Neural cell (in vitro differentiated cells): ENCODE measurements at regions not wholly inside any gene's neighbourhood (a gene's known extent, or its start where the extent isn't known, plus 50 kb on each side); places are given as distances from the start of the nearest gene placed in this dataset.

Experiments
- H2AFZ ChIP-seq: fragments of 200-600, 300-800 bp; sonication (generic), shearing (Covaris generic); 2 replicates; pipeline ENCODE4 v1.6.0; 2014; ENCODE audit warnings: low read depth, mild to moderate bottlenecking, antibody characterized with exemption, low read length, moderate library complexity
- H3F3A ChIP-seq: fragments of 200-600 bp; shearing (Covaris generic); 2 replicates; pipeline ENCODE4 v1.6.1; 2016; ENCODE audit warnings: mild to moderate bottlenecking, moderate library complexity, mixed read lengths, antibody characterized with exemption, low read length; ENCODE audit not compliant: insufficient read depth, poor library complexity, severe bottlenecking
- H3K27ac ChIP-seq: fragments of 200-600, 300-800 bp; sonication (generic), shearing (Covaris generic); 2 replicates; pipeline ENCODE4 v1.5.1; 2014; ENCODE audit warnings: mild to moderate bottlenecking, low read length, moderate library complexity
- H3K27me3 ChIP-seq: fragments of 300-800, 200-600 bp; sonication (generic), shearing (Covaris generic); 2 replicates; pipeline ENCODE4 v1.6.0; 2014; ENCODE audit warnings: mild to moderate bottlenecking, low read depth, low read length, moderate library complexity; ENCODE audit not compliant: insufficient read depth
- H3K36me3 ChIP-seq: fragments of 300-800, 200-600 bp; sonication (generic), shearing (Covaris generic); 2 replicates; pipeline ENCODE4 v1.5.1; 2014; ENCODE audit warnings: mild to moderate bottlenecking, antibody characterized with exemption, low read length, moderate library complexity; ENCODE audit not compliant: insufficient read depth
- H3K4me2 ChIP-seq: fragments of 300-800, 200-600 bp; sonication (generic), shearing (Covaris generic); 2 replicates; pipeline ENCODE4 v1.6.0; 2014; ENCODE audit warnings: mild to moderate bottlenecking, low read length
- H3K4me3 ChIP-seq: fragments of 300-800, 200-600 bp; sonication (generic), shearing (Covaris generic); 2 replicates; pipeline ENCODE4 v1.5.1; 2014; ENCODE audit warnings: mild to moderate bottlenecking, low read length, moderate library complexity
- H3K79me2 ChIP-seq: fragments of 200-600 bp; shearing (Covaris generic); replicated peaks from 2 replicates; pipeline ENCODE4 v1.6.0; 2014; ENCODE audit warnings: mild to moderate bottlenecking, low read length, moderate library complexity; ENCODE audit not compliant: insufficient read depth
- H3K9ac ChIP-seq: fragments of 300-800, 200-600 bp; sonication (generic), shearing (Covaris generic); 2 replicates; pipeline ENCODE4 v1.6.1; 2016; ENCODE audit warnings: mild to moderate bottlenecking, low read length, mixed read lengths
- H3K9me2 ChIP-seq: fragments of 200-600 bp; shearing (Covaris generic); 2 replicates; pipeline ENCODE4 v1.6.1; 2016; ENCODE audit warnings: mild to moderate bottlenecking, low read length, mixed read lengths; ENCODE audit not compliant: insufficient read depth
- H3K9me3 ChIP-seq: fragments of 200-600, 300-800 bp; sonication (generic), shearing (Covaris generic); 2 replicates; pipeline ENCODE4 v1.6.1; 2016; ENCODE audit warnings: mild to moderate bottlenecking, mixed run types, low read length, moderate library complexity, mixed read lengths
- H4K20me1 ChIP-seq: fragments of 200-600 bp; shearing (Covaris generic); 2 replicates; pipeline ENCODE4 v1.6.1; 2016; ENCODE audit warnings: mild to moderate bottlenecking, mixed run types; ENCODE audit not compliant: insufficient read depth
- EP300 ChIP-seq: fragments of 450-650 bp; conservative IDR thresholded peaks from 2 replicates; pipeline ENCODE4 v1.6.1; 2014; ENCODE audit warnings: antibody characterized with exemption, mild to moderate bottlenecking, moderate library complexity; ENCODE audit not compliant: poor library complexity, severe bottlenecking
- EZH2 ChIP-seq: fragments of 200-600, 300-800 bp; shearing (Covaris generic), sonication (generic); IDR thresholded peaks from 2 replicates; pipeline ENCODE4 v1.6.1; 2014; ENCODE audit warnings: antibody characterized with exemption, low read length, borderline replicate concordance, mild to moderate bottlenecking; ENCODE audit not compliant: insufficient read depth, poor library complexity, severe bottlenecking
- MXI1 ChIP-seq: fragments of 450-650 bp; conservative IDR thresholded peaks from 2 replicates; pipeline ENCODE4 v1.6.1; 2014; ENCODE audit warnings: antibody characterized with exemption, mild to moderate bottlenecking; ENCODE audit not compliant: poor library complexity, severe bottlenecking
- POLR2AphosphoS5 ChIP-seq: IDR thresholded peaks from 2 replicates; pipeline ENCODE4 v1.6.1; 2012
- RAD21 ChIP-seq: fragments of 450-650 bp; conservative IDR thresholded peaks from 2 replicates; pipeline ENCODE4 v1.6.1; 2014; ENCODE audit warnings: antibody characterized with exemption, mild to moderate bottlenecking, moderate library complexity
- SMC3 ChIP-seq: fragments of 450-650 bp; conservative IDR thresholded peaks from 2 replicates; pipeline ENCODE4 v1.6.1; 2014; ENCODE audit warnings: antibody characterized with exemption, mild to moderate bottlenecking, moderate library complexity; ENCODE audit not compliant: poor library complexity
- TAF1 ChIP-seq: IDR thresholded peaks from 2 replicates; pipeline ENCODE4 v1.6.1; 2012; ENCODE audit warnings: low read depth
- TF ChIP-seq, protein P1 (sequence below): fragments of 450-650 bp; IDR thresholded peaks from 2 replicates; pipeline ENCODE4 v1.5.1; 2014; ENCODE audit warnings: antibody characterized with exemption, mild to moderate bottlenecking, moderate library complexity; ENCODE audit not compliant: poor library complexity, severe bottlenecking
- TF ChIP-seq, protein P2 (sequence below): IDR thresholded peaks from 2 replicates; pipeline ENCODE4 v1.6.1; 2012; ENCODE audit warnings: borderline replicate concordance

DNA sequence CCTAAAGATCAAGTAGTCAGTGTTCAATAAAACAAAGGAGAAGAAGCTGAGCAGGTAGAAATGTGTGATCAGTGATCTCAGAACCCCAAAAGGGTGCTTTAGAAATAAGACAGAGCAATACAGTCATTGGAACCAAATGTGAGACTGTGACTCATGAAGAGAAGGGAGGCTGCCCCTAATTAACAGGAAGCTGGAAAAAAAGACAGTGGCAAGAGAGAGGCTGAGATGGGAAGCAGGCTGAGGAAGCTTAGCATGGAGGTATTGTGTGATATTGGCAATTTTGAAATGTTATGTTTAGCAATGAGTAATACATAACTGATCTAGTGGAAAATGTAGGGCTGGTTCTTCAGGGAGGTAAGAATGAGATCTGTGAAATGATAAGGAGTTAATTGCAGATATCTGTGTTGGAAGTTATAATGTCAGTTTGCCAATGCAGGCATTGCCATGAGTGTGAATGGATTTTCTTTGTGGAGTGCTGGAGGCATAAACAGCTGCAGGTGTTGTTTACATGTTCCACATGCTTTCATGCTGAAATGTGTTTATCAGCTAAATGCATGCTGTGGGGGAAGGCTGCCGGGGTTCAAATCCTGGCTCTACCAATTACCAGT, 90.6 kb upstream of the CACNA1E start:
- Histone ChIP-seq H3K9me2 (no peaks in the 10 kb centered on the region), H3K4me2 (no peak overlapping the region), H3K27ac (no peak overlapping the region), H3K27me3 (no peaks in the 10 kb centered on the region), H3K9ac (no peak overlapping the region), H3K79me2 (no peaks in the 10 kb centered on the region), H3K36me3 (no peaks in the 10 kb centered on the region), H2AFZ (no peak overlapping the region), H3F3A (no peaks in the 10 kb centered on the region), H3K9me3 (no peaks in the 10 kb centered on the region), H3K4me3 (no peak overlapping the region), H4K20me1 (no peaks in the 10 kb centered on the region)
- TF ChIP-seq MXI1 (no peak), RAD21 (no peak), SMC3 (no peak), POLR2AphosphoS5 (no peak), EP300 (no peak), TAF1 (no peak), EZH2 (no peak)
- TF ChIP-seq, protein P1, sequence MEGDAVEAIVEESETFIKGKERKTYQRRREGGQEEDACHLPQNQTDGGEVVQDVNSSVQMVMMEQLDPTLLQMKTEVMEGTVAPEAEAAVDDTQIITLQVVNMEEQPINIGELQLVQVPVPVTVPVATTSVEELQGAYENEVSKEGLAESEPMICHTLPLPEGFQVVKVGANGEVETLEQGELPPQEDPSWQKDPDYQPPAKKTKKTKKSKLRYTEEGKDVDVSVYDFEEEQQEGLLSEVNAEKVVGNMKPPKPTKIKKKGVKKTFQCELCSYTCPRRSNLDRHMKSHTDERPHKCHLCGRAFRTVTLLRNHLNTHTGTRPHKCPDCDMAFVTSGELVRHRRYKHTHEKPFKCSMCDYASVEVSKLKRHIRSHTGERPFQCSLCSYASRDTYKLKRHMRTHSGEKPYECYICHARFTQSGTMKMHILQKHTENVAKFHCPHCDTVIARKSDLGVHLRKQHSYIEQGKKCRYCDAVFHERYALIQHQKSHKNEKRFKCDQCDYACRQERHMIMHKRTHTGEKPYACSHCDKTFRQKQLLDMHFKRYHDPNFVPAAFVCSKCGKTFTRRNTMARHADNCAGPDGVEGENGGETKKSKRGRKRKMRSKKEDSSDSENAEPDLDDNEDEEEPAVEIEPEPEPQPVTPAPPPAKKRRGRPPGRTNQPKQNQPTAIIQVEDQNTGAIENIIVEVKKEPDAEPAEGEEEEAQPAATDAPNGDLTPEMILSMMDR, result no peak
- TF ChIP-seq, protein P2, sequence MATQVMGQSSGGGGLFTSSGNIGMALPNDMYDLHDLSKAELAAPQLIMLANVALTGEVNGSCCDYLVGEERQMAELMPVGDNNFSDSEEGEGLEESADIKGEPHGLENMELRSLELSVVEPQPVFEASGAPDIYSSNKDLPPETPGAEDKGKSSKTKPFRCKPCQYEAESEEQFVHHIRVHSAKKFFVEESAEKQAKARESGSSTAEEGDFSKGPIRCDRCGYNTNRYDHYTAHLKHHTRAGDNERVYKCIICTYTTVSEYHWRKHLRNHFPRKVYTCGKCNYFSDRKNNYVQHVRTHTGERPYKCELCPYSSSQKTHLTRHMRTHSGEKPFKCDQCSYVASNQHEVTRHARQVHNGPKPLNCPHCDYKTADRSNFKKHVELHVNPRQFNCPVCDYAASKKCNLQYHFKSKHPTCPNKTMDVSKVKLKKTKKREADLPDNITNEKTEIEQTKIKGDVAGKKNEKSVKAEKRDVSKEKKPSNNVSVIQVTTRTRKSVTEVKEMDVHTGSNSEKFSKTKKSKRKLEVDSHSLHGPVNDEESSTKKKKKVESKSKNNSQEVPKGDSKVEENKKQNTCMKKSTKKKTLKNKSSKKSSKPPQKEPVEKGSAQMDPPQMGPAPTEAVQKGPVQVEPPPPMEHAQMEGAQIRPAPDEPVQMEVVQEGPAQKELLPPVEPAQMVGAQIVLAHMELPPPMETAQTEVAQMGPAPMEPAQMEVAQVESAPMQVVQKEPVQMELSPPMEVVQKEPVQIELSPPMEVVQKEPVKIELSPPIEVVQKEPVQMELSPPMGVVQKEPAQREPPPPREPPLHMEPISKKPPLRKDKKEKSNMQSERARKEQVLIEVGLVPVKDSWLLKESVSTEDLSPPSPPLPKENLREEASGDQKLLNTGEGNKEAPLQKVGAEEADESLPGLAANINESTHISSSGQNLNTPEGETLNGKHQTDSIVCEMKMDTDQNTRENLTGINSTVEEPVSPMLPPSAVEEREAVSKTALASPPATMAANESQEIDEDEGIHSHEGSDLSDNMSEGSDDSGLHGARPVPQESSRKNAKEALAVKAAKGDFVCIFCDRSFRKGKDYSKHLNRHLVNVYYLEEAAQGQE, result no peak

DNA sequence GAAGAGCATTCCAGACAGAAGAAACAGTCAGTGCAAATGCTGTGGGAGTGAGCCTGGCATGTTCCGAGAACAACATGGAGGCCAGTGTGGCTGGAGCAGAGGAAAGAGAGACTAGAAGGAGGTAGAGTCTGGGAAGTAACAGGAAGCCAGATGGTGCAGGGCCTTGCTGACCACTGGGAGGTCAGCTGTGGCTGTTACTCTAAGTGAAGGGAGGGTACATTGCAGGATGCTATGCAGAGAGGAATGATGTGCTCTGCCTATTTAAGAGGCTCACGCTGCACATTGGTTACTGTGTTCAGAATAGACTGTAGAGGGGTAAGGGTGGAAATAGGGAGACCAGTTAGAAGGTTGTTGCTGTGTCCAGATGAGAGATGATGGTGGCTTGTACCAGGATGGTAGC, 88.6 kb upstream of the CACNA1E start:
- H3K9me3 ChIP-seq, result no peaks in the 10 kb centered on the region
- TF ChIP-seq EZH2 (no peak), MXI1 (no peak), POLR2AphosphoS5 (no peak), RAD21 (no peak), TAF1 (no peak), EP300 (no peak), SMC3 (no peak)
- TF ChIP-seq, protein P1, result no peak
- TF ChIP-seq, protein P2, result no peak
- H3K79me2 ChIP-seq, result no peaks in the 10 kb centered on the region
- H3K27me3 ChIP-seq, result no peaks in the 10 kb centered on the region
- H3K9me2 ChIP-seq, result no peaks in the 10 kb centered on the region
- H3K36me3 ChIP-seq, result no peaks in the 10 kb centered on the region
- no peaks in the 10 kb centered on the region for H3F3A ChIP-seq
- no peak overlapping the region for H2AFZ ChIP-seq
- no peak overlapping the region for H3K9ac ChIP-seq
- H3K27ac ChIP-seq, result no peak overlapping the region
- H4K20me1 ChIP-seq, result no peaks in the 10 kb centered on the region
- no peak overlapping the region for H3K4me2 ChIP-seq
- H3K4me3 ChIP-seq, result no peak overlapping the region
